ENCODE measurements at regions not wholly inside any gene's neighbourhood (a gene's known extent, or its start where the extent isn't known, plus 50 kb on each side); places are given as distances from the start of the nearest gene placed in this dataset.

DNA sequence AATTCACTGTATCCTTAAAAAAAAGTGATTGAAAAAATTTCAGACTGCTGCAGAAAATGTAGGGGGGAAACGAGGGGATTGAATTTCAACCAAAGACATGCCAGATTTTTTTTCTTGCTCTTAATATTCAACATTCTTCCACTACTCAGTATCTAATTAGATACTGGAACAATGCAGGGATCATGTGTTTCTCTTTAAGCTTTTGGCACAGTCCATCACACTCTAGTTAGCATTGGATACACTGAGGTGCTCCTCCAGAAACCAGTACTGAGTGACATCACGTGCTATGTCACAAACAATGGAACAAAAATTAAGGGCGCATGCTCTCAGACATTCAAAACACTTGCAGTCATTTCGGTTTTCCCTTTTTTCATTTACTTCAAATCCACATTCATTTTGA, 298.6 kb upstream of the PSMD7 start:
- Histone ChIP-seq H3K9me3 (ENCODE audit: control extremely low read depth in 1 of 5, control insufficient read depth in 4 of 5, insufficient read depth in 2 of 5, low read depth in 1 of 5, low read length in 4 of 5) (peaks cover 0 to 1% (median 0%) of the 10 kb centered on the region in 5 experiments), H3K36me3 (ENCODE audit: control insufficient read depth in 4 of 4, insufficient read depth in 4 of 4, low read length in 3 of 4) (no peaks in the 10 kb centered on the region), H3K4me1 (ENCODE audit: control extremely low read depth in 1 of 4, control insufficient read depth in 4 of 4, insufficient read depth in 4 of 4, low read length in 3 of 4) (no peaks in the 10 kb centered on the region), H3K27ac (ENCODE audit: insufficient read depth in 1 of 2, low read depth in 1 of 2, low read length in 2 of 2, poor library complexity in 1 of 2, severe bottlenecking in 2 of 2) (no peak overlapping the region), H3K4me3 (ENCODE audit: control insufficient read depth in 1 of 7, extremely low read depth in 1 of 7, insufficient read depth in 4 of 7, low read depth in 2 of 7, low read length in 6 of 7) (no peak overlapping the region), H3K27me3 (replicated peaks in 2 of 5; ENCODE audit: control insufficient read depth in 4 of 5, insufficient read depth in 5 of 5, low read length in 4 of 5) (peaks cover 0 to 2% (median 0%) of the 10 kb centered on the region in 5 experiments)
- POLR2A ChIA-PET, result no interaction called here
- 93% methylated on average over 3 of the region's 4 CpGs for WGBS (ENCODE audit: insufficient coverage)
- CTCF ChIA-PET, result no interaction called here
- DNase-seq, result no peak

GRCh38 chr16:73997340-73997711, 299.3 kb upstream of the PSMD7 start:
- ChIA-PET POLR2A (no interaction called here), CTCF (no interaction called here)
- DNase-seq, result no peak
- WGBS (ENCODE audit: insufficient coverage), result 85% methylated on average over 2 of the region's 3 CpGs
- H3K4me1 ChIP-seq (ENCODE audit: control extremely low read depth in 1 of 4, control insufficient read depth in 4 of 4, insufficient read depth in 4 of 4, low read length in 3 of 4), result no peaks in the 10 kb centered on the region
- no peak overlapping the region for H3K4me3 ChIP-seq (ENCODE audit: control insufficient read depth in 1 of 7, extremely low read depth in 1 of 7, insufficient read depth in 4 of 7, low read depth in 2 of 7, low read length in 6 of 7)
- H3K36me3 ChIP-seq (ENCODE audit: control insufficient read depth in 4 of 4, insufficient read depth in 4 of 4, low read length in 3 of 4), result no peaks in the 10 kb centered on the region
- H3K27ac ChIP-seq (ENCODE audit: insufficient read depth in 1 of 2, low read depth in 1 of 2, low read length in 2 of 2, poor library complexity in 1 of 2, severe bottlenecking in 2 of 2), result no peak overlapping the region
- H3K27me3 ChIP-seq (replicated peaks in 2 of 5; ENCODE audit: control insufficient read depth in 4 of 5, insufficient read depth in 5 of 5, low read length in 4 of 5), result peaks cover 0 to 2% (median 0%) of the 10 kb centered on the region in 5 experiments
- peaks cover 0 to 1% (median 0%) of the 10 kb centered on the region in 5 experiments for H3K9me3 ChIP-seq (ENCODE audit: control extremely low read depth in 1 of 5, control insufficient read depth in 4 of 5, insufficient read depth in 2 of 5, low read depth in 1 of 5, low read length in 4 of 5)

DNA sequence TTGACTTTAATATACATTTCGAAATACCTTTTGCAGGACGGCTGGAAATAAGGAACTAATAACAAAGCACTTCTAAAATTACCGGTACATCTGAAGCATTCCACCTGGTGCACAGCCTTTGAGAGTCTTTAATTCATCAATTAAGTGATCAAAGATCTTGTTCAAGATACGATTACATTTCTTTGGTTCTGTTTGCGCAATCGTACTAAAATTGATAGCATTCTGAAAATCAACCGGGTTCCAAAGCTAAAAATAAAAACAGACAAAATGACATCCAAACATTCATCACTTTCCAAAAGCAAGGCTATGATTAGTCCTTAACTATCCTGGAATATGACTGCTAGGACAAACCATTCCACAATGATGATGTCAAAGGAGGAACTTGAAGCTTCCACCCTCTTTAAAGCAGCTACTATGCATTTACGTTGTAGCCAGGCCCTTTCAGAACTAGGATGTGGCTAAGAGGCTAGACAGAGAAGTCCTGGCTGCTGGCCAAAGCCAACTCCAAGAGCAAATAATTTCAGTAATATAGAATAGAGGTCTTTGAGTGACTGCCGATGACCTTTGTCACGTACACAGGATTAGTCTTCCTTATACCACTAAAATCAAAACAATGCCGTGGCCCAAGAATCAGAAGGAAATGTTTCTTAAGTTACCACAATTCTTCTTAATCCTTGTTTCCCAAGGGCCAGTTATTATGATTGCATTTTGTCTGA, 299.8 kb upstream of the PSMD7 start:
- Histone ChIP-seq H3K4me3 (ENCODE audit: control insufficient read depth in 1 of 7, extremely low read depth in 1 of 7, insufficient read depth in 4 of 7, low read depth in 2 of 7, low read length in 6 of 7) (no peak overlapping the region), H3K36me3 (ENCODE audit: control insufficient read depth in 4 of 4, insufficient read depth in 4 of 4, low read length in 3 of 4) (no peaks in the 10 kb centered on the region), H3K4me1 (ENCODE audit: control extremely low read depth in 1 of 4, control insufficient read depth in 4 of 4, insufficient read depth in 4 of 4, low read length in 3 of 4) (no peaks in the 10 kb centered on the region), H3K27ac (ENCODE audit: insufficient read depth in 1 of 2, low read depth in 1 of 2, low read length in 2 of 2, poor library complexity in 1 of 2, severe bottlenecking in 2 of 2) (no peak overlapping the region), H3K9me3 (ENCODE audit: control extremely low read depth in 1 of 5, control insufficient read depth in 4 of 5, insufficient read depth in 2 of 5, low read depth in 1 of 5, low read length in 4 of 5) (peaks cover 0 to 1% (median 0%) of the 10 kb centered on the region in 5 experiments), H3K27me3 (replicated peaks in 2 of 5; ENCODE audit: control insufficient read depth in 4 of 5, insufficient read depth in 5 of 5, low read length in 4 of 5) (peaks cover 0 to 2% (median 0%) of the 10 kb centered on the region in 5 experiments)
- ChIA-PET POLR2A (no interaction called here), CTCF (no interaction called here)
- WGBS (ENCODE audit: insufficient coverage), result 77% methylated on average over 7 of the region's 11 CpGs
- DNase-seq, result no peak

GRCh38 chr16:73993878-73994277, 302.7 kb upstream of the PSMD7 start:
- no peaks in the 10 kb centered on the region for H3K36me3 ChIP-seq (ENCODE audit: control insufficient read depth in 4 of 4, insufficient read depth in 4 of 4, low read length in 3 of 4)
- POLR2A ChIA-PET, result no interaction called here
- no peak overlapping the region for H3K4me3 ChIP-seq (ENCODE audit: control insufficient read depth in 1 of 7, extremely low read depth in 1 of 7, insufficient read depth in 4 of 7, low read depth in 2 of 7, low read length in 6 of 7)
- no peak overlapping the region for H3K27ac ChIP-seq (ENCODE audit: insufficient read depth in 1 of 2, low read depth in 1 of 2, low read length in 2 of 2, poor library complexity in 1 of 2, severe bottlenecking in 2 of 2)
- CTCF ChIA-PET, result no interaction called here
- peaks cover 0 to 1% (median 0%) of the 10 kb centered on the region in 5 experiments for H3K9me3 ChIP-seq (ENCODE audit: control extremely low read depth in 1 of 5, control insufficient read depth in 4 of 5, insufficient read depth in 2 of 5, low read depth in 1 of 5, low read length in 4 of 5)
- no peak for DNase-seq
- WGBS (ENCODE audit: insufficient coverage), result no CpG with 5 or more reads among the region's 1 CpG
- H3K27me3 ChIP-seq (replicated peaks in 2 of 5; ENCODE audit: control insufficient read depth in 4 of 5, insufficient read depth in 5 of 5, low read length in 4 of 5), result peaks cover 0 to 2% (median 0%) of the 10 kb centered on the region in 5 experiments
- H3K4me1 ChIP-seq (ENCODE audit: control extremely low read depth in 1 of 4, control insufficient read depth in 4 of 4, insufficient read depth in 4 of 4, low read length in 3 of 4), result no peaks in the 10 kb centered on the region

- Histone ChIP-seq H3K4me1 (ENCODE audit: control extremely low read depth in 1 of 4, control insufficient read depth in 4 of 4, insufficient read depth in 4 of 4, low read length in 3 of 4) (no peaks in the 10 kb centered on the region), H3K9me3 (ENCODE audit: control extremely low read depth in 1 of 5, control insufficient read depth in 4 of 5, insufficient read depth in 2 of 5, low read depth in 1 of 5, low read length in 4 of 5) (peaks cover 0 to 5% (median 2%) of the 10 kb centered on the region in 5 experiments), H3K36me3 (ENCODE audit: control insufficient read depth in 4 of 4, insufficient read depth in 4 of 4, low read length in 3 of 4) (no peaks in the 10 kb centered on the region), H3K27me3 (replicated peaks in 2 of 5; ENCODE audit: control insufficient read depth in 4 of 5, insufficient read depth in 5 of 5, low read length in 4 of 5) (peaks cover 0 to 5% (median 0%) of the 10 kb centered on the region in 5 experiments), H3K27ac (ENCODE audit: insufficient read depth in 1 of 2, low read depth in 1 of 2, low read length in 2 of 2, poor library complexity in 1 of 2, severe bottlenecking in 2 of 2) (no peak overlapping the region), H3K4me3 (ENCODE audit: control insufficient read depth in 1 of 7, extremely low read depth in 1 of 7, insufficient read depth in 4 of 7, low read depth in 2 of 7, low read length in 6 of 7) (no peak overlapping the region)
- no peak for DNase-seq
- POLR2A ChIA-PET, result no interaction called here
- CTCF ChIA-PET, result no interaction called here
- WGBS (ENCODE audit: insufficient coverage), result 89% methylated on average over 5 of the region's 5 CpGs
Observed at GRCh38 chr16:73978407-73978784, 318.2 kb upstream of the PSMD7 start.

- Histone ChIP-seq H3K27ac (ENCODE audit: insufficient read depth in 1 of 2, low read depth in 1 of 2, low read length in 2 of 2, poor library complexity in 1 of 2, severe bottlenecking in 2 of 2) (no peak overlapping the region), H3K36me3 (ENCODE audit: control insufficient read depth in 4 of 4, insufficient read depth in 4 of 4, low read length in 3 of 4) (no peaks in the 10 kb centered on the region), H3K27me3 (replicated peaks in 2 of 5; ENCODE audit: control insufficient read depth in 4 of 5, insufficient read depth in 5 of 5, low read length in 4 of 5) (peaks cover 0 to 5% (median 0%) of the 10 kb centered on the region in 5 experiments), H3K4me3 (ENCODE audit: control insufficient read depth in 1 of 7, extremely low read depth in 1 of 7, insufficient read depth in 4 of 7, low read depth in 2 of 7, low read length in 6 of 7) (no peak overlapping the region), H3K9me3 (ENCODE audit: control extremely low read depth in 1 of 5, control insufficient read depth in 4 of 5, insufficient read depth in 2 of 5, low read depth in 1 of 5, low read length in 4 of 5) (peaks cover 0 to 5% (median 0%) of the 10 kb centered on the region in 5 experiments), H3K4me1 (ENCODE audit: control extremely low read depth in 1 of 4, control insufficient read depth in 4 of 4, insufficient read depth in 4 of 4, low read length in 3 of 4) (no peaks in the 10 kb centered on the region)
- CTCF ChIA-PET, result no interaction called here
- 79% methylated on average over 2 of the region's 3 CpGs for WGBS (ENCODE audit: insufficient coverage)
- no peak for DNase-seq
- POLR2A ChIA-PET, result no interaction called here
Observed at GRCh38 chr16:73976644-73977043, 320.0 kb upstream of the PSMD7 start.

GRCh38 chr16:73973174-73973573, 323.4 kb upstream of the PSMD7 start:
- WGBS (ENCODE audit: insufficient coverage), result 56% methylated on average over 3 of the region's 4 CpGs
- H3K4me3 ChIP-seq (ENCODE audit: control insufficient read depth in 1 of 7, extremely low read depth in 1 of 7, insufficient read depth in 4 of 7, low read depth in 2 of 7, low read length in 6 of 7), result no peak overlapping the region
- no peak overlapping the region for H3K27ac ChIP-seq (ENCODE audit: insufficient read depth in 1 of 2, low read depth in 1 of 2, low read length in 2 of 2, poor library complexity in 1 of 2, severe bottlenecking in 2 of 2)
- no peaks in the 10 kb centered on the region for H3K4me1 ChIP-seq (ENCODE audit: control extremely low read depth in 1 of 4, control insufficient read depth in 4 of 4, insufficient read depth in 4 of 4, low read length in 3 of 4)
- H3K36me3 ChIP-seq (ENCODE audit: control insufficient read depth in 4 of 4, insufficient read depth in 4 of 4, low read length in 3 of 4), result no peaks in the 10 kb centered on the region
- peaks cover 0 to 8% (median 0%) of the 10 kb centered on the region in 5 experiments for H3K27me3 ChIP-seq (replicated peaks in 2 of 5; ENCODE audit: control insufficient read depth in 4 of 5, insufficient read depth in 5 of 5, low read length in 4 of 5)
- H3K9me3 ChIP-seq (ENCODE audit: control extremely low read depth in 1 of 5, control insufficient read depth in 4 of 5, insufficient read depth in 2 of 5, low read depth in 1 of 5, low read length in 4 of 5), result peaks cover 0 to 2% (median 0%) of the 10 kb centered on the region in 5 experiments
- no peak for DNase-seq
- POLR2A ChIA-PET, result no interaction called here
- CTCF ChIA-PET, result no interaction called here

Measured in common myeloid progenitor, CD34-positive (primary cell).